Stimulated activated CD8-positive, alpha-beta memory T cell treated with anti-CD3 and anti-CD28 coated beads, Interleukin-12 subunit alpha, Interleukin-12 subunit beta, amount 100 ng/mL, for 24 hours (primary cell): ENCODE measurements at regions not wholly inside any gene's neighbourhood (a gene's known extent, or its start where the extent isn't known, plus 50 kb on each side); places are given as distances from the start of the nearest gene placed in this dataset.

Source experiments
- DNase-seq: peaks from one replicate; pipeline ENCODE4 v3.0.0-alpha.2; 2020; ENCODE audit errors: extremely low read depth

- no peak for DNase-seq
Measured at GRCh38 chr3:59299561-59299960, 249.7 kb upstream of the CFAP20DC start.

- no peak for DNase-seq
Measured at GRCh38 chr3:59290358-59290757, 240.5 kb upstream of the CFAP20DC start.

- DNase-seq = no peak
Measured at GRCh38 chr3:59289831-59290230, 240.0 kb upstream of the CFAP20DC start.

- no peak for DNase-seq
Measured at GRCh38 chr3:59288951-59289350, 239.1 kb upstream of the CFAP20DC start.

GRCh38 chr3:59286791-59287531 lies 237.1 kb upstream of the CFAP20DC start:
- DNase-seq = peak; percentile 1

GRCh38 chr3:59285560-59285959 lies 235.7 kb upstream of the CFAP20DC start:
- DNase-seq = no peak

GRCh38 chr3:59284926-59285325 lies 235.1 kb upstream of the CFAP20DC start:
- DNase-seq = no peak

GRCh38 chr3:59280113-59280512 lies 230.3 kb upstream of the CFAP20DC start:
- no peak for DNase-seq

- DNase-seq = no peak
Measured at GRCh38 chr3:59277816-59278215, 228.0 kb upstream of the CFAP20DC start.

GRCh38 chr3:59277201-59277600 lies 227.4 kb upstream of the CFAP20DC start:
- DNase-seq = no peak

- DNase-seq = no peak
Measured at GRCh38 chr3:59273976-59274375, 224.2 kb upstream of the CFAP20DC start.

- DNase-seq = no peak
Measured at GRCh38 chr3:59271971-59272370, 222.1 kb upstream of the CFAP20DC start.

GRCh38 chr3:59270921-59271320 lies 221.1 kb upstream of the CFAP20DC start:
- DNase-seq = no peak

- no peak for DNase-seq
Measured at GRCh38 chr3:59270209-59270608, 220.4 kb upstream of the CFAP20DC start.

GRCh38 chr3:59268170-59268569 lies 218.3 kb upstream of the CFAP20DC start:
- no peak for DNase-seq

- DNase-seq = no peak
Measured at GRCh38 chr3:59267021-59267420, 217.2 kb upstream of the CFAP20DC start.

- DNase-seq = no peak
Measured at GRCh38 chr3:59266551-59266950, 216.7 kb upstream of the CFAP20DC start.

- no peak for DNase-seq
Measured at GRCh38 chr3:59265566-59265965, 215.7 kb upstream of the CFAP20DC start.

- no peak for DNase-seq
Measured at GRCh38 chr3:59264366-59264765, 214.5 kb upstream of the CFAP20DC start.

GRCh38 chr3:59263152-59263551 lies 213.3 kb upstream of the CFAP20DC start:
- no peak for DNase-seq

GRCh38 chr3:59262076-59262498 lies 212.3 kb upstream of the CFAP20DC start:
- DNase-seq = no peak

- no peak for DNase-seq
Measured at GRCh38 chr3:59261009-59261408, 211.2 kb upstream of the CFAP20DC start.

GRCh38 chr3:59258550-59259260 lies 208.9 kb upstream of the CFAP20DC start:
- no peak for DNase-seq
